ENCODE measurements at regions not wholly inside any gene's neighbourhood (a gene's known extent, or its start where the extent isn't known, plus 50 kb on each side); places are given as distances from the start of the nearest gene placed in this dataset.
"Not testable (repeated sequence)": the region's sequence is repeated elsewhere in the genome, so short reads cannot be mapped to it uniquely, and the experiment has no call there.

DNA sequence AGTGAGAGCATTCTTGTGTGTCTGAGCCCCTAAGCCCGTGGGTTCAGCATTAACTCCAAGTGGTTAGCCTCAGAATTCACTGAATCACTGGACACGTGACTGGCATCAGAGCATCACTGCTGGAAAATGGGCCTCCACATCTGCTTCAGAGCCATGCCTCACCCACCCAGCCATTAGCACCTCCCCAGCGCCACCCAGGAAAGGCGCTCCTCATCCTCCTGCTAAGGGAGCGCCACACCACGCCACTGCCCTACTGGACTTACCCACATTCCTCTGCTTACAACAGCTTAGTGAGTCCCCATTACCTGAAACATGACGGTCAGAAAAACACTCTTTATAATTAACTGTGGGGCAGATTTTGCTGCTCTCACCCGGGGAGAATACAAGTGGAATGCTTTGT is 442.6 kb upstream of the MYT1L start:
- H3K36me3 ChIP-seq (ENCODE audit: low read length): no peaks in the 10 kb centered on the region

DNA sequence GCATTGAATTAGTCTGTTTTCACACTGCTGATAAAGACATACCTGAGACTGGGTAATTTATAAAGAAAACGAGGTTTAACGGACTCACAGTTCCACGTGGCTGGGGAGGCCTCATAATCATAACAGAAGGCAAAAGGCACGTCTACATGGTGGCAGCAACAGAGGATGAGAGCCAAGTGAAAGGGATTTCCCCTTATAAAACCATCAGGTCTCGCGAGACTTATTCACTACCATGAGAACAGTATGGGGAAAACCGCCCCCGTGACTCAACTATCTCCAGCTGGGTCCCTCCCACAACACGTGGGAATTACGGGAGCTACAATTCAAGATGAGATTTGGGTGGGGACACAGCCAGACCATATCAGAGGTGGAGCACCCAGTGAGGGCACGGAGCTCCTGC is 442.0 kb upstream of the MYT1L start:
- H3K27ac ChIP-seq (ENCODE audit: low read depth, low read length); H2AFZ ChIP-seq (ENCODE audit: low read depth, low read length, severe bottlenecking); H3K4me3 ChIP-seq (ENCODE audit: insufficient read depth, low read length, poor library complexity, severe bottlenecking); H3K9ac ChIP-seq (ENCODE audit: low read length); H3K79me2 ChIP-seq (ENCODE audit: insufficient read depth, low read length); H3K36me3 ChIP-seq (ENCODE audit: low read length); H4K20me1 ChIP-seq (ENCODE audit: low read depth, low read length); H3F3A ChIP-seq (ENCODE audit: insufficient read depth); H3K9me2 ChIP-seq (replicated peaks; ENCODE audit: insufficient read depth, low read length); H3K27me3 ChIP-seq (ENCODE audit: low read length); H3K4me2 ChIP-seq (ENCODE audit: low read depth, low read length, poor library complexity, severe bottlenecking); H3K9me3 ChIP-seq (ENCODE audit: insufficient read depth, low read length): not testable (repeated sequence)

More for the DNA sequence above, 442.6 kb upstream of the MYT1L start:
- no peak overlapping the region for H3K27ac ChIP-seq (ENCODE audit: low read depth, low read length)
- H2AFZ ChIP-seq (ENCODE audit: low read depth, low read length, severe bottlenecking): no peak overlapping the region
- H3K27me3 ChIP-seq (ENCODE audit: low read length): no peaks in the 10 kb centered on the region
- TF ChIP-seq, protein P1, sequence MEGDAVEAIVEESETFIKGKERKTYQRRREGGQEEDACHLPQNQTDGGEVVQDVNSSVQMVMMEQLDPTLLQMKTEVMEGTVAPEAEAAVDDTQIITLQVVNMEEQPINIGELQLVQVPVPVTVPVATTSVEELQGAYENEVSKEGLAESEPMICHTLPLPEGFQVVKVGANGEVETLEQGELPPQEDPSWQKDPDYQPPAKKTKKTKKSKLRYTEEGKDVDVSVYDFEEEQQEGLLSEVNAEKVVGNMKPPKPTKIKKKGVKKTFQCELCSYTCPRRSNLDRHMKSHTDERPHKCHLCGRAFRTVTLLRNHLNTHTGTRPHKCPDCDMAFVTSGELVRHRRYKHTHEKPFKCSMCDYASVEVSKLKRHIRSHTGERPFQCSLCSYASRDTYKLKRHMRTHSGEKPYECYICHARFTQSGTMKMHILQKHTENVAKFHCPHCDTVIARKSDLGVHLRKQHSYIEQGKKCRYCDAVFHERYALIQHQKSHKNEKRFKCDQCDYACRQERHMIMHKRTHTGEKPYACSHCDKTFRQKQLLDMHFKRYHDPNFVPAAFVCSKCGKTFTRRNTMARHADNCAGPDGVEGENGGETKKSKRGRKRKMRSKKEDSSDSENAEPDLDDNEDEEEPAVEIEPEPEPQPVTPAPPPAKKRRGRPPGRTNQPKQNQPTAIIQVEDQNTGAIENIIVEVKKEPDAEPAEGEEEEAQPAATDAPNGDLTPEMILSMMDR (IDR thresholded peaks at IDR 0.05; ENCODE audit: insufficient read depth, low read length, poor library complexity, severe bottlenecking): no peak
- TF ChIP-seq EZH2phosphoT487 (conservative IDR thresholded peaks at IDR 0.05; ENCODE audit: low read length): no peak
- H3K9me3 ChIP-seq (ENCODE audit: insufficient read depth, low read length): no peaks in the 10 kb centered on the region
- no peak overlapping the region for H3K4me3 ChIP-seq (ENCODE audit: insufficient read depth, low read length, poor library complexity, severe bottlenecking)
- H3K9me2 ChIP-seq (replicated peaks; ENCODE audit: insufficient read depth, low read length): no peaks in the 10 kb centered on the region
- H3K9ac ChIP-seq (ENCODE audit: low read length): no peak overlapping the region
- no peaks in the 10 kb centered on the region for H3K79me2 ChIP-seq (ENCODE audit: insufficient read depth, low read length)
- no peaks in the 10 kb centered on the region for H4K20me1 ChIP-seq (ENCODE audit: low read depth, low read length)
- H3F3A ChIP-seq (ENCODE audit: insufficient read depth): no peaks in the 10 kb centered on the region
- no peak overlapping the region for H3K4me2 ChIP-seq (ENCODE audit: low read depth, low read length, poor library complexity, severe bottlenecking)

DNA sequence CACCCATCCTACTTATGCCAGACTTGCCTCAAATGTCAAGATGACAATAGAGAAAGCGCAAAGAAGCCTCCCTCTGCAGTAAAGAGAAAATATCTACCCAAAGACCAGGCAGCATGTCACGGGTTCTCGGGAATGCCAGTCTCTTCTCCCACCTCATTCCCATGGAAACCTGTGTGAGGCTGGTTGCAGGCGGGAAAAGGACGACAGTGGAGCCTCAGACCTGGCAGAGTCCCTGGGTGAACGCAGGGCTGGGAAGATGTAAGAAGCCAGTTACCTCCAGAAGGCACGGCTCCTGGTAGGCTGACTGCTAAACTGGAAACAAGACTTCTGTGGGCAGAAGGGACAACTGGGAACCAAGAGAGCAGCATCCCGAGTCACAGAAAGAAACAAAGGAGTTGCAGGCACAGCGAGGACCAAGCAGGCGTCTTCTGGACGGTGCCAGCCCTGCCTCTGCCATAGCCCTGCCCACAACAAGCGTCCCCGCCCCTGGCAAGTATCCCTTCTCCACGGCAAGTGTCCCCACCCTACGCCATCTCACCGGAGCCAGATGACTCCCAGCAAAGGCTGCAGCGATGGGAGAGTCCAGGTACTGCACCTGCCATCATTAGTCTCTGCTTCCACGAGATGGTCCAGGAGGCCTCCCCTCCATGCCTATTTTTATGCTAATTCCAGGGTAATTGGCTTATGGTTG is 440.8 kb upstream of the MYT1L start:
- Histone ChIP-seq H3K9me2 (replicated peaks; ENCODE audit: insufficient read depth, low read length) (no peaks in the 10 kb centered on the region), H3K27ac (ENCODE audit: low read depth, low read length) (no peak overlapping the region), H3K9me3 (ENCODE audit: insufficient read depth, low read length) (no peaks in the 10 kb centered on the region), H3K79me2 (ENCODE audit: insufficient read depth, low read length) (no peaks in the 10 kb centered on the region), H2AFZ (ENCODE audit: low read depth, low read length, severe bottlenecking) (no peak overlapping the region), H3K36me3 (ENCODE audit: low read length) (no peaks in the 10 kb centered on the region), H3F3A (ENCODE audit: insufficient read depth) (no peaks in the 10 kb centered on the region), H4K20me1 (ENCODE audit: low read depth, low read length) (no peaks in the 10 kb centered on the region), H3K4me2 (ENCODE audit: low read depth, low read length, poor library complexity, severe bottlenecking) (no peak overlapping the region), H3K4me3 (ENCODE audit: insufficient read depth, low read length, poor library complexity, severe bottlenecking) (no peak overlapping the region), H3K9ac (ENCODE audit: low read length) (no peak overlapping the region), H3K27me3 (ENCODE audit: low read length) (no peaks in the 10 kb centered on the region)
- TF ChIP-seq, protein P1 (IDR thresholded peaks at IDR 0.05; ENCODE audit: insufficient read depth, low read length, poor library complexity, severe bottlenecking): no peak
- TF ChIP-seq EZH2phosphoT487 (conservative IDR thresholded peaks at IDR 0.05; ENCODE audit: low read length): no peak

DNA sequence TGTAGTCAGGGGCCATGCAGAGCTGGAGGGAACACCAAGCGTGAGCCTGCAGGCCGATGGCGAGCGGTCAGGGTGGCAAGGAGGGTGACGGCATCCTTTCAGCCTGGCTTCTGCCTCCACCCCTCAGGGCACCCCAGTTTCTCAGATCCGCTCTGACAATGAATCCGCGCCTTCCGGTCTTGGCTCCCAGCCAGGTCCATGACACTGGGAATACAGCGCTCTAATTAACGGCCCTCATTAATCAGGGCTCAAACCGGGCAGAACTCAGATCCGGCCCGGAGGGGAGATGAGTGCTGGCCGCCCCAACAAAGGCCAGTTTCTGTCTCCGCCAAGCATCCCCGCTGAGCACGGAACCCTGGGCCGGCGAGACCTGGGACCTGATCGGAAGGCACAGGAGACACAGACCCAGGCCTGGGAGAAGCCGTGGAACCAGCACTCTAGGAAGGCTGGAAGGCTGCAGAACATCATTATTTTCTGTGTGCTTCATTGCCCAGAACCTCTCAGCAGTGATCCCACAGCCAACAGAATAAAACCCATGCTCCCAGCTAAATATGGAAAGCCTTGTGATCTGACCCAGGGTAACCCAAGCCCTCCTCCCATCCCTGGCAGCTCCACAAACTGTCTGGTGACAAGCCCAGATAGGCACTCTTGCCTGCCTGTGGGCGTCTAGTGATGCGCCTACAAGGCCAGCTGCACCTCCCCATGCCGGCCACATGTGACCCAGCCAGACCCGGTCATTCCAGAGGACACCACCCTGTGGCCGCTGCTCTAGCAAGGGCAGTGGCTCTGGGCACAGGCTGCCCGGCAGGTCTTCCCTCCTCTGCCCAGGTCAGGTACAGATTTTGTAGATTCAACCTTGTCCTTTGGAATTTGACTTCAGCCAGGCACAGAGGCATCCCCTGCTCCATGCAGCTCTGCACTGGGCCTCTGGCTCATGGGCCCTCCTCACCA is 438.7 kb upstream of the MYT1L start:
- Histone ChIP-seq H3K4me3 (ENCODE audit: insufficient read depth, low read length, poor library complexity, severe bottlenecking) (no peak overlapping the region), H2AFZ (ENCODE audit: low read depth, low read length, severe bottlenecking) (no peak overlapping the region), H3K9ac (ENCODE audit: low read length) (no peak overlapping the region), H3K27ac (ENCODE audit: low read depth, low read length) (no peak overlapping the region), H4K20me1 (ENCODE audit: low read depth, low read length) (no peaks in the 10 kb centered on the region), H3K79me2 (ENCODE audit: insufficient read depth, low read length) (no peaks in the 10 kb centered on the region), H3K4me2 (ENCODE audit: low read depth, low read length, poor library complexity, severe bottlenecking) (no peak overlapping the region), H3K36me3 (ENCODE audit: low read length) (no peaks in the 10 kb centered on the region), H3K9me3 (ENCODE audit: insufficient read depth, low read length) (no peaks in the 10 kb centered on the region), H3K9me2 (replicated peaks; ENCODE audit: insufficient read depth, low read length) (no peaks in the 10 kb centered on the region), H3F3A (ENCODE audit: insufficient read depth) (no peaks in the 10 kb centered on the region), H3K27me3 (ENCODE audit: low read length) (no peaks in the 10 kb centered on the region)
- TF ChIP-seq, protein P1 (IDR thresholded peaks at IDR 0.05; ENCODE audit: insufficient read depth, low read length, poor library complexity, severe bottlenecking): no peak
- TF ChIP-seq EZH2phosphoT487 (conservative IDR thresholded peaks at IDR 0.05; ENCODE audit: low read length): no peak

Data from SU-DHL-6 (cell line).